C4-2B (cell line): ENCODE measurements at regions not wholly inside any gene's neighbourhood (a gene's known extent, or its start where the extent isn't known, plus 50 kb on each side); places are given as distances from the start of the nearest gene placed in this dataset.

Source experiments
- H3K27ac ChIP-seq: fragments of 450-650 bp; 2 replicates; pipeline ENCODE4 v1.5.1; 2017
- ZFX ChIP-seq: fragments of 450-650 bp; IDR thresholded peaks from 2 replicates; pipeline ENCODE4 v1.6.1; 2017
- TF ChIP-seq, protein P1 (sequence below): fragments of 450-650 bp; conservative IDR thresholded peaks from 2 replicates; pipeline ENCODE4 v1.5.1; 2017; ENCODE audit warnings: mild to moderate bottlenecking

GRCh38 chr5:148759101-148759500 lies 67.3 kb upstream of the ADRB2 start:
- TF ChIP-seq ZFX, result no peak
- TF ChIP-seq, protein P1, sequence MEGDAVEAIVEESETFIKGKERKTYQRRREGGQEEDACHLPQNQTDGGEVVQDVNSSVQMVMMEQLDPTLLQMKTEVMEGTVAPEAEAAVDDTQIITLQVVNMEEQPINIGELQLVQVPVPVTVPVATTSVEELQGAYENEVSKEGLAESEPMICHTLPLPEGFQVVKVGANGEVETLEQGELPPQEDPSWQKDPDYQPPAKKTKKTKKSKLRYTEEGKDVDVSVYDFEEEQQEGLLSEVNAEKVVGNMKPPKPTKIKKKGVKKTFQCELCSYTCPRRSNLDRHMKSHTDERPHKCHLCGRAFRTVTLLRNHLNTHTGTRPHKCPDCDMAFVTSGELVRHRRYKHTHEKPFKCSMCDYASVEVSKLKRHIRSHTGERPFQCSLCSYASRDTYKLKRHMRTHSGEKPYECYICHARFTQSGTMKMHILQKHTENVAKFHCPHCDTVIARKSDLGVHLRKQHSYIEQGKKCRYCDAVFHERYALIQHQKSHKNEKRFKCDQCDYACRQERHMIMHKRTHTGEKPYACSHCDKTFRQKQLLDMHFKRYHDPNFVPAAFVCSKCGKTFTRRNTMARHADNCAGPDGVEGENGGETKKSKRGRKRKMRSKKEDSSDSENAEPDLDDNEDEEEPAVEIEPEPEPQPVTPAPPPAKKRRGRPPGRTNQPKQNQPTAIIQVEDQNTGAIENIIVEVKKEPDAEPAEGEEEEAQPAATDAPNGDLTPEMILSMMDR, result no peak
- H3K27ac ChIP-seq, result no peak overlapping the region

- no peak for TF ChIP-seq ZFX
- TF ChIP-seq, protein P1, result no peak
- H3K27ac ChIP-seq, result no peak overlapping the region
Observed at GRCh38 chr5:148760945-148761638, 65.3 kb upstream of the ADRB2 start.

- no peak overlapping the region for H3K27ac ChIP-seq
- TF ChIP-seq, protein P1, result no peak
- TF ChIP-seq ZFX, result no peak
Observed at GRCh38 chr5:148763996-148764395, 62.4 kb upstream of the ADRB2 start.

DNA sequence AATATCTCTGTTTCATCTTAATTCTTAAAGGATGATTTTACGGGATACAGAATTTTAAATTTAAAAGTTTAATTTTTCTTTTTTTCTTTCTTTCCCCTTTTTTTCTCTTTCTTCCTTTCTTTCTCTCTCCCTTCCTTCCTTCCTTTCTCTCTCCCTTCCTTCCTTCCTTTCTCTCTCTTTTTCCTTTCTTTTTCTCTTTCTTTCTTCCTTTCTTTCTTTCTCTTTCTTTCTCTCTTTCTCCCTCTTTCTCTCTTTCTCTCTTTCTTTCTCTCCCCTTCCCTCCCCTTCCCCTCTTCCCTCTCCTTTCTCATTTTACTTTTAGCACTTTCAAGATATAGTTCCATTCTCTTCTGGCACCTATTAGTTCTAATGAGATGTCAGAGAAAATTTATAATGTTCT lies 61.4 kb upstream of the ADRB2 start:
- no peak overlapping the region for H3K27ac ChIP-seq
- no peak for TF ChIP-seq ZFX
- TF ChIP-seq, protein P1, result no peak

- TF ChIP-seq ZFX, result no peak
- TF ChIP-seq, protein P1, result no peak
- no peak overlapping the region for H3K27ac ChIP-seq
Observed at GRCh38 chr5:148768806-148769415, 57.5 kb upstream of the ADRB2 start.

DNA sequence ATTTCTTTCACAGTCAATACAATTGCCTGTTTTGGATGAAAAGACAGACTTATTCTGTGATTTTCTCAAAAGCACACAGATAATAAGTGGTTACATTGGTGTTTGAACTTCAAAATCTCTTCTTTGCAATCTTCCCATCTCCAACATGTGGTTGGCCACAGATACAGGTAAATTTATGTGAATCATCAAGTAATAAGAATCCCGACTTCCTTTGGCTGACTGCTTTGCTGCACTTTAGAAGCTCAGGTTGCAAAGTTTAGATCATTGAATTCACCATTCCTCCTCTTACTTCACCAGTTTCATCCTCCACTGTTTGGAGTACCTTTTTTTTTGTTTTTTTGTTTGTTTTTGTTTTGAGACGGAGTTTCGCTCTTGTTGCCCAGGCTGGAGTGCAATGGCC lies 56.5 kb upstream of the ADRB2 start:
- TF ChIP-seq, protein P1, result no peak
- TF ChIP-seq ZFX, result no peak
- H3K27ac ChIP-seq, result no peak overlapping the region

DNA sequence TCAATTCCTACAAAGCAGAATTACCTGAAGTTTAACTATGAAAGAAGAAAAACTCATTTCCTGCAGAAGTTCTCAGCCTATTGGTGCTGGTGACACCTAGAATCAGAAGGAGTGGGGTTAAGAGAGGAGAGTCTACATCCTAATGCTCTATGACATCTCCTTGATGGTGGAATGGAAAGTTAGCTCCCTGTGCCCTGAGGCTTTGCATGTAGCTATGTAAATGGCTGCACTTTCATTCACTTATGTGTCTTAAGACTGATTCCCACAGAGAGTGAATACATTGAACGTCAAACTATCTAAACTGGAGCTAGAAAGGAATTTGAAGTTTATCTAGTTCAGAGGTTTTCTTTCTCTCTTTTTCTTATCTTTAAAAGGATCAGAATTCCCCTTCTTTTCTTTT lies 52.1 kb upstream of the ADRB2 start:
- TF ChIP-seq, protein P1, result no peak
- TF ChIP-seq ZFX, result no peak
- no peak overlapping the region for H3K27ac ChIP-seq
